ENCODE measurements at regions not wholly inside any gene's neighbourhood (a gene's known extent, or its start where the extent isn't known, plus 50 kb on each side); places are given as distances from the start of the nearest gene placed in this dataset.

DNA sequence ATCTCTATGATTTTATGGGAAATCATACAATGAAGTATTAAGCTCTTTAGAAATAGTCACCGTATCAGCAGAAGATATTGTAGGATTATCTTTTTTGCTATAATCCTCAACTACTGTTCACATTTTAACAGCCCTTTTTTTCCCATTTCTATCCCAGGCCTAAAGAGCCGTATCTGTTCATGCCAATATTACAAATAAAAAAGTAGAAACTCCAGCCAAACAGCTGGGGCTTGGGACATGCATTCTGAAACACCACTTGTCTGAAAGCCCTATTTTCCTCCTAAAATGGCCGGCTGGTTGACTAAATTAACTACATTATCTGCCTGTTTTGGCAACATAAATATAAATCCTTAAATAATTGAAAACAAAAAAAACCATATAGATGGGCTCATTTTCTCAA, 477.8 kb downstream of the CDH2 start:
- DNase-seq = no peak

DNA sequence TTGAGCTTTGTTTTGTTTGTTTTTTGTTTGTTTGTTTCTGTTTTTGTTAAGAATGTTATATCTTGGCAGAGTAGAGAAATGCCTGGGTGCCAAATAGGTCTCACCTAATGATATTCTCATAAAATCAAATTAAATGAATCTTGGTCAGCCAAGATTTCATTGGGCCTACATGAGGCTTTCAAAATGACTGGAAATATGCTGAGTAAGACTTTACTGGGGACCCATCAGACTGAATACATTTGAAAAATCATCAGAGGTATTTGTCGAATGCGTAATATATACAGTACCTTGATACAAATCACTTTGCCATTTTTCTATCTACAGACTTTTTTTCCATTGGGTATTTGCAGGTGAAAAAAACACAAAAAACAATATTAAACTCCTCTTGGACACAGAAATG, 480.8 kb downstream of the CDH2 start:
- DNase-seq = no peak

- no peak for DNase-seq
These were observed 481.4 kb downstream of the CDH2 start for GRCh38 chr18:27695503-27695902.

GRCh38 chr18:27695052-27695451, 481.9 kb downstream of the CDH2 start:
- DNase-seq = no peak

- DNase-seq = no peak
These were observed 488.3 kb downstream of the CDH2 start for GRCh38 chr18:27688581-27688980.

GRCh38 chr18:27687351-27687979, 489.5 kb downstream of the CDH2 start:
- no peak for DNase-seq

DNA sequence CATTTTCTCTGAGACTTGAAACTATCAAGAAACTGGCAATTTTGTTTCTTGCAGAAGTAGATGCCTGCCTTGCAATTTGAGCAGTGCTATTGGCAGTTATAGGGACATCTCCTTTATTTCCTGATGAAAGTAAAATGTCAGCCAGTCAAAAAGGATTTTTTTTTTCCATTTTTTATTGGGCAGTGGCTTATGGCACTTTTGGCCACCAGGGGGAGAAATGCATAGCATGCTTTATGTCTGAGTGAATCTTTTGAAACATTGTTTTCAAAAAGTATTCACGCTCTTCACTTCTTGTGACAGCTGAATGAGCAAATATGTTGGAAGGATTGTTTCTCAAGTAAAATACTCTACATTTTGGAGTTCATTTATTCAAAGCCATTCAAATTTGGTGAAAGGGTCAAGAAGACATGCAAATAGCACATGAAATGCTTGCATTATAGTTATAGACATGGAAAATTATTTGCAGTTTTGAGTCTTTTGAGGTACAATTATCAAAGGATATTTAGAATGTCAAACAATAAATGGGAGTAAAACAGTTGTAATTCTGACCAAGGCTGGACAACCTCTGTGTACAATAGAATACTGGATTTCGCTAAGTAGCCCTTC, 491.0 kb downstream of the CDH2 start:
- peak in 1 of 58 donors; percentile 3 for DNase-seq

GRCh38 chr18:27685091-27685490, 491.8 kb downstream of the CDH2 start:
- DNase-seq = no peak

DNA sequence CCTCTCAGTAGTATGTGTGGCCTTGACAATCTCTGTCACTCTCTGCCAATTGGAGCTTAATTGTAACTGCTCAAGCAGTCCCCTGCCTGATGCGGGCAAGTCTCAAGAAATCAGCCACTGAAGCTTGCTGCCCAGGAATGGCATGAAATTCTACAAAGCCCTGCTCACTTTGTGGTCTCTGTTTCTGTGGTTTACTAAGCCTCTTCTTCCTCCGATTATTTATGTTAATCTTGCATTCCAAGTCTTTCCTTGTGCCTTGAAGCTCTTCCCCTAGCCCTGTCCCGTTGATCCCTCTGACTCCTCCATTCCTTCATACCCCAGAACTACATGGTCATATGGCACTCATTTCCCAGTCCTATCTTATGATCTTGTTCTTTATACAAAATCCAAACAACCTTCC, 489.3 kb upstream of the CHST9 start:
- DNase-seq = no peak

- no peak for DNase-seq
These were observed 488.8 kb upstream of the CHST9 start for GRCh38 chr18:27673861-27674260.

- DNase-seq = no peak
These were observed 483.1 kb upstream of the CHST9 start for GRCh38 chr18:27668158-27668557.

DNA sequence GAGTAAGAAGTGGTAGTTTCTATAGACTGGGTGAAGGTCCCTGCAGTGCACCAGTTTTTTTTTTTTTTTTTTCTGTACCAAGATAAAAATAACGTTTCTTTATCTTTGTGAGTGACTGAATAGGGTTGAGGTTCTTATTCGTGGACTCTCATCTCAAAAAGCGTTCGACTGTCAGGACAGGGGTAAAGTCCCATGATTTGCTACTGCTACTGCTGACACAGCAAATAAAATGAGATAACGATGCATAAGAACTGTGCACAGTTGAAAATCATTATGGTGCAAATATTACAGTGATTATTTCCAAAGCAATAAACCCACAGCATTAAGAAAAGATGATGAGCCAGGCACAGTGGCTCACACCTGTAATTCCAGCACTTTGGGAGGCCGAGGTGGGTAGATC, 482.0 kb upstream of the CHST9 start:
- no peak for DNase-seq

DNA sequence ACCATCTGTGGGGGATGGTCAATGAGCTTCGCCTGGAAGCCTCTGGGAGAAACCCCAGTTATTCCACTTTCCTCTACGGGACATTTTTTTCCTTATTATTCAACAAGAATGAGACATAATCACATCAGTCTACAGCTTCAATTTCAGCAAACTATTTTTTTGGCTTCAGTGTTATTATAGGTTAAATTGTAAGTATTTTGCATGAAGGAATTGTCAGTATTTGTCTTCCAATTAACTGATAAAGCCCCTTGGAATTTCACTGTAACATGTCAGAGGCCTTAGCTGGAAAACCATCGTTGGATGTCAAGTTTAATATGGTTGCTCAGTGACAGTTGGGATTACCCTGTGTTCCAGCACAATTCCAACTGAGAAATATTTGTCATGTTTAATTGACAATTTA, 480.9 kb upstream of the CHST9 start:
- no peak for DNase-seq

GRCh38 chr18:27665264-27665799, 480.2 kb upstream of the CHST9 start:
- no peak for DNase-seq

DNA sequence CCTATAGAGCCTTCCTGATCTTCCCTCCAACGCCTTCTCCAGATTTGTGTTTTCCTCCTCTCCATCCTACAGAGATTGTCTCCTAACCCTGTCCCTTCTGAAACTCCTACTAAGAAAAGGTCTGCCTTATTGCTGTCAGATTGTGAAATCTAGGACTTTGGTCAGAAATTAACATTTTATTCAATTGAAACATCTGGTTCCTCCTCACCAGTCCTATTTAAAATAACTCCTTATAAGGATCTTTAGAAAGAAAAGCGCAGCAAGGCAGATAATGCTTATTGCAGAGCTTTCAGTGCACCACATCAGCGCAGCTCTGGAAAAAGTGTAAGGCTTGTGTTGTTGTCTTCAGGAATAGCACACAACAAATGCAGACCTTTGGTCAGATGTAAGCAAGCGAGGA, 477.8 kb upstream of the CHST9 start:
- no peak for DNase-seq

GRCh38 chr18:27662537-27662936, 477.4 kb upstream of the CHST9 start:
- no peak for DNase-seq

- DNase-seq = peak in 2 of 58 donors; percentile 1 to 16
These were observed 476.4 kb upstream of the CHST9 start for GRCh38 chr18:27661320-27662018.

- no peak for DNase-seq
These were observed 471.8 kb upstream of the CHST9 start for GRCh38 chr18:27656905-27657304.

GRCh38 chr18:27656167-27656778, 471.2 kb upstream of the CHST9 start:
- no peak for DNase-seq

- DNase-seq = no peak
These were observed 468.1 kb upstream of the CHST9 start for GRCh38 chr18:27653247-27653646.

GRCh38 chr18:27652480-27653121, 467.5 kb upstream of the CHST9 start:
- DNase-seq = no peak

GRCh38 chr18:27649621-27650020, 464.5 kb upstream of the CHST9 start:
- no peak for DNase-seq

Data from anterior cingulate cortex (tissue), 58 donors.